PC-9 (cell line): ENCODE measurements at regions not wholly inside any gene's neighbourhood (a gene's known extent, or its start where the extent isn't known, plus 50 kb on each side); places are given as distances from the start of the nearest gene placed in this dataset.

Source experiments
- BruUV-seq: library from RNA; stranded (reverse); fragments of 400-500 nt; replicated peaks from 2 replicates; lab custom pipeline; 2021; lab: Mats Ljungman, UMichigan
- CTCF ChIA-PET: fragments of 300-600 bp; sonication (Branson Sonifier 250); formaldehyde crosslinking; loops from one replicate; lab custom pipeline; 2022; ENCODE audit warnings: antibody characterized with exemption; lab: Charles Lee
- POLR2A ChIA-PET: fragments of 300-600 bp; sonication (Branson Sonifier 250); formaldehyde crosslinking; loops from one replicate; lab custom pipeline; 2022; ENCODE audit warnings: antibody characterized with exemption; ENCODE audit not compliant: unreplicated experiment; lab: Charles Lee
- DNase-seq, 2 experiments: peaks; one replicate each; pipeline versions ENCODE4 v3.0.0 to v3.0.0-alpha.2; 2015 to 2022; ENCODE audit warnings: mixed read lengths in 1 of 2
- H2AFZ ChIP-seq: fragments of 200-600 bp; sonication (generic); 2 replicates; pipeline ENCODE4 v1.8.1; 2017; ENCODE audit warnings: antibody characterized with exemption
- H3F3A ChIP-seq: fragments of 200-600 bp; sonication (generic); 2 replicates; pipeline ENCODE4 v1.8.1; 2017; ENCODE audit warnings: antibody characterized with exemption, mild to moderate bottlenecking, low read depth; ENCODE audit not compliant: insufficient read depth
- H3K27ac ChIP-seq: fragments of 200-600 bp; sonication (generic); 2 replicates; pipeline ENCODE4 v1.6.1; 2016; ENCODE audit warnings: mixed run types
- H3K27me3 ChIP-seq: fragments of 200-600 bp; sonication (generic); 2 replicates; pipeline ENCODE4 v1.6.1; 2016; ENCODE audit warnings: low read depth, mixed run types; ENCODE audit not compliant: insufficient read depth
- H3K36me3 ChIP-seq: fragments of 200-600 bp; sonication (generic); 2 replicates; pipeline ENCODE4 v1.6.1; 2016; ENCODE audit warnings: low read depth, mixed run types
- H3K4me1 ChIP-seq: fragments of 200-600 bp; sonication (generic); replicated peaks from 2 replicates; pipeline ENCODE4 v1.6.1; 2016; ENCODE audit warnings: mixed run types; ENCODE audit not compliant: insufficient read depth
- H3K4me2 ChIP-seq: fragments of 200-600 bp; sonication (generic); 2 replicates; pipeline ENCODE4 v1.6.1; 2017; ENCODE audit warnings: mixed run types
- H3K4me3 ChIP-seq: fragments of 200-600 bp; sonication (generic); 2 replicates; pipeline ENCODE4 v1.6.1; 2016; ENCODE audit warnings: mixed run types
- H3K79me2 ChIP-seq: fragments of 200-600 bp; sonication (generic); 2 replicates; pipeline ENCODE4 v1.6.1; 2017; ENCODE audit warnings: low read depth, mixed run types
- H3K9me2 ChIP-seq: fragments of 200-600 bp; sonication (generic); 2 replicates; pipeline ENCODE4 v1.8.1; 2017; ENCODE audit warnings: mild to moderate bottlenecking; ENCODE audit not compliant: insufficient read depth
- H3K9me3 ChIP-seq: fragments of 200-600 bp; sonication (generic); 2 replicates; pipeline ENCODE4 v1.8.1; 2016; ENCODE audit warnings: low read depth; ENCODE audit not compliant: insufficient read depth
- H4K20me1 ChIP-seq: fragments of 200-600 bp; sonication (generic); 2 replicates; pipeline ENCODE4 v1.8.1; 2017; ENCODE audit not compliant: insufficient read depth
- CTCF ChIP-seq: fragments of 200-600 bp; sonication (generic); conservative IDR thresholded peaks from 2 replicates; pipeline ENCODE4 v1.6.1; 2017; ENCODE audit warnings: mixed run types, antibody characterized with exemption, mild to moderate bottlenecking, moderate library complexity
- EZH2 ChIP-seq: fragments of 200-600 bp; sonication (generic); IDR thresholded peaks from 2 replicates; pipeline ENCODE4 v1.8.0; 2017; ENCODE audit warnings: antibody characterized with exemption, low read depth
- intact Hi-C: fragments of 100-400 bp; cut with micrococcal nuclease; formaldehyde crosslinking; loops from one replicate; pipeline ENCODE4 v1.10.0; 2022; ENCODE audit not compliant: unreplicated experiment

- Histone ChIP-seq H3K4me2 (no peak overlapping the region), H3K27me3 (no peaks in the 10 kb centered on the region), H3K9me3 (no peaks in the 10 kb centered on the region), H3K9me2 (0 out of 2 replicates have a peak, but pooled peaks cover 5% of the 10 kb centered on the region), H3K27ac (no peak overlapping the region), H3K79me2 (no peaks in the 10 kb centered on the region), H3K36me3 (no peaks in the 10 kb centered on the region), H3K4me1 (no peaks in the 10 kb centered on the region), H2AFZ (no peak overlapping the region), H4K20me1 (no peaks in the 10 kb centered on the region), H3F3A (no peaks in the 10 kb centered on the region), H3K4me3 (no peak overlapping the region)
- intact Hi-C loops, result no loop called here
- no peak for DNase-seq
- POLR2A ChIA-PET, result interaction anchor here (0.7 kb wide), 1 partner anchor 215 kb away, joined by 3 read pairs; no protein-coding TSS in a partner anchor
- no TSS peak for BruUV-seq
- no peak for TF ChIP-seq CTCF
- TF ChIP-seq EZH2, result no peak
- CTCF ChIA-PET, result interaction anchor here (0.6 kb wide), 1 partner anchor 350 kb away, joined by 5 read pairs; no protein-coding TSS in a partner anchor
Measured at GRCh38 chr1:87963556-87963955, 634.9 kb downstream of the LMO4 start.

GRCh38 chr1:87965193-87965592 is 636.5 kb downstream of the LMO4 start:
- H3K79me2 ChIP-seq, result no peaks in the 10 kb centered on the region
- 0 out of 2 replicates have a peak, but pooled peaks cover 5% of the 10 kb centered on the region for H3K9me2 ChIP-seq
- no peak overlapping the region for H3K4me2 ChIP-seq
- H3K27ac ChIP-seq, result no peak overlapping the region
- no peak overlapping the region for H2AFZ ChIP-seq
- H3K36me3 ChIP-seq, result no peaks in the 10 kb centered on the region
- H3F3A ChIP-seq, result no peaks in the 10 kb centered on the region
- H3K4me1 ChIP-seq, result no peaks in the 10 kb centered on the region
- no peak overlapping the region for H3K4me3 ChIP-seq
- intact Hi-C loops, result no loop called here
- DNase-seq, result no peak
- TF ChIP-seq EZH2, result no peak
- TF ChIP-seq CTCF, result no peak
- H3K9me3 ChIP-seq, result no peaks in the 10 kb centered on the region
- no peaks in the 10 kb centered on the region for H3K27me3 ChIP-seq
- POLR2A ChIA-PET, result no interaction called here
- no peaks in the 10 kb centered on the region for H4K20me1 ChIP-seq
- CTCF ChIA-PET, result no interaction called here
- no TSS peak for BruUV-seq

- DNase-seq, result no peak
- Histone ChIP-seq H3K4me2 (no peak overlapping the region), H3K4me1 (no peaks in the 10 kb centered on the region), H2AFZ (no peak overlapping the region), H3K4me3 (no peak overlapping the region), H3K9me3 (no peaks in the 10 kb centered on the region), H3K36me3 (no peaks in the 10 kb centered on the region), H3K27me3 (no peaks in the 10 kb centered on the region), H3F3A (no peaks in the 10 kb centered on the region), H4K20me1 (no peaks in the 10 kb centered on the region), H3K9me2 (0 out of 2 replicates have a peak, but pooled peaks cover 8% of the 10 kb centered on the region), H3K79me2 (no peaks in the 10 kb centered on the region), H3K27ac (no peak overlapping the region)
- ChIA-PET CTCF (no interaction called here), POLR2A (interaction anchor here (0.7 kb wide), 1 partner anchor 1767 kb away, joined by 5 read pairs; no protein-coding TSS in a partner anchor)
- no TSS peak for BruUV-seq
- TF ChIP-seq CTCF, result no peak
- TF ChIP-seq EZH2, result no peak
- intact Hi-C loops, result no loop called here
Measured at GRCh38 chr1:87968197-87968955, 639.7 kb downstream of the LMO4 start.
